IMR-90 (cell line): ENCODE measurements at regions not wholly inside any gene's neighbourhood (a gene's known extent, or its start where the extent isn't known, plus 50 kb on each side); places are given as distances from the start of the nearest gene placed in this dataset.

Experiments
- CEBPB ChIP-seq: IDR thresholded peaks from 2 replicates; pipeline ENCODE4 v1.6.1; 2012; ENCODE audit warnings: low read depth, low read length, improper control_type of control experiment
- CHD1 ChIP-seq: IDR thresholded peaks from 2 replicates; pipeline ENCODE4 v1.6.1; 2012; ENCODE audit warnings: low read depth, low read length, improper control_type of control experiment
- CTCF ChIP-seq: conservative IDR thresholded peaks from 2 replicates; pipeline ENCODE4 v1.5.1; 2012; ENCODE audit warnings: mild to moderate bottlenecking, low read depth, low read length, improper control_type of control experiment

- TF ChIP-seq CHD1 (no peak), CEBPB (no peak), CTCF (no peak)
These were observed 117.7 kb upstream of the ALDH1B1 start for GRCh38 chr9:38274800-38275199.
